ENCODE measurements at regions not wholly inside any gene's neighbourhood (a gene's known extent, or its start where the extent isn't known, plus 50 kb on each side); places are given as distances from the start of the nearest gene placed in this dataset.

DNA sequence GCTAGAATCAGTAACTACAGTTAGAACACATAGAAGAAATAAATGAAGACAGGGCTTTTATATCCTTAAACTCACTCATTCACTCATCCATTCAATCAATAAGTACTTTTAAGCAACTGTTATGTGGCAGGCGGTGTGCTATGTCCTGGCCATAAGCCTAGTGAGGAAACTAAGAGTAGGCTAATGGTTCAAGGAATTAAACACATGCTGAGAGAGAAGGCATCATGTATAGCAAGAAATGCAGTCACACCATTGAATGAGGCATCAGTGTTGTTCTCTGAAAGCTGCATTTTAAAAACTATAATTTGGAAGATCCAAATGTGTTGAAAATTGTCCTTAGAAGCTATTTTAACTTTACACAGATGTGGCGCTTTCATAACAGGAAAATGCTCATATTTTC, 86.5 kb upstream of the DTNA start:
- DNase-seq (ENCODE audit: low read depth, low spot score), result no peak
- TF ChIP-seq, protein P1, sequence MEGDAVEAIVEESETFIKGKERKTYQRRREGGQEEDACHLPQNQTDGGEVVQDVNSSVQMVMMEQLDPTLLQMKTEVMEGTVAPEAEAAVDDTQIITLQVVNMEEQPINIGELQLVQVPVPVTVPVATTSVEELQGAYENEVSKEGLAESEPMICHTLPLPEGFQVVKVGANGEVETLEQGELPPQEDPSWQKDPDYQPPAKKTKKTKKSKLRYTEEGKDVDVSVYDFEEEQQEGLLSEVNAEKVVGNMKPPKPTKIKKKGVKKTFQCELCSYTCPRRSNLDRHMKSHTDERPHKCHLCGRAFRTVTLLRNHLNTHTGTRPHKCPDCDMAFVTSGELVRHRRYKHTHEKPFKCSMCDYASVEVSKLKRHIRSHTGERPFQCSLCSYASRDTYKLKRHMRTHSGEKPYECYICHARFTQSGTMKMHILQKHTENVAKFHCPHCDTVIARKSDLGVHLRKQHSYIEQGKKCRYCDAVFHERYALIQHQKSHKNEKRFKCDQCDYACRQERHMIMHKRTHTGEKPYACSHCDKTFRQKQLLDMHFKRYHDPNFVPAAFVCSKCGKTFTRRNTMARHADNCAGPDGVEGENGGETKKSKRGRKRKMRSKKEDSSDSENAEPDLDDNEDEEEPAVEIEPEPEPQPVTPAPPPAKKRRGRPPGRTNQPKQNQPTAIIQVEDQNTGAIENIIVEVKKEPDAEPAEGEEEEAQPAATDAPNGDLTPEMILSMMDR (IDR thresholded peaks at IDR 0.05; ENCODE audit: low read depth, low read length), result no peak
- POLR2A ChIA-PET, result no interaction called here
- H3K27ac ChIP-seq (ENCODE audit: low read depth, low read length), result no peak overlapping the region
- CTCF ChIA-PET, result interaction anchor here (1.4 kb wide), 1 partner anchor 38 kb away, joined by 5 read pairs; no protein-coding TSS in a partner anchor
- H3K27me3 ChIP-seq (ENCODE audit: control insufficient read depth, insufficient read depth, low read length), result no peaks in the 10 kb centered on the region
- no peaks in the 10 kb centered on the region for H3K9me3 ChIP-seq (ENCODE audit: control insufficient read depth, insufficient read depth, low read length)
- H3K4me3 ChIP-seq (ENCODE audit: low read depth, low read length), result no peak overlapping the region

GRCh38 chr18:34624551-34624950, 85.5 kb upstream of the DTNA start:
- no peaks in the 10 kb centered on the region for H3K9me3 ChIP-seq (ENCODE audit: control insufficient read depth, insufficient read depth, low read length)
- CTCF ChIA-PET, result no interaction called here
- no peak for DNase-seq (ENCODE audit: low read depth, low spot score)
- POLR2A ChIA-PET, result no interaction called here
- H3K27ac ChIP-seq (ENCODE audit: low read depth, low read length), result no peak overlapping the region
- H3K27me3 ChIP-seq (ENCODE audit: control insufficient read depth, insufficient read depth, low read length), result no peaks in the 10 kb centered on the region
- TF ChIP-seq, protein P1 (IDR thresholded peaks at IDR 0.05; ENCODE audit: low read depth, low read length), result no peak
- no peak overlapping the region for H3K4me3 ChIP-seq (ENCODE audit: low read depth, low read length)

DNA sequence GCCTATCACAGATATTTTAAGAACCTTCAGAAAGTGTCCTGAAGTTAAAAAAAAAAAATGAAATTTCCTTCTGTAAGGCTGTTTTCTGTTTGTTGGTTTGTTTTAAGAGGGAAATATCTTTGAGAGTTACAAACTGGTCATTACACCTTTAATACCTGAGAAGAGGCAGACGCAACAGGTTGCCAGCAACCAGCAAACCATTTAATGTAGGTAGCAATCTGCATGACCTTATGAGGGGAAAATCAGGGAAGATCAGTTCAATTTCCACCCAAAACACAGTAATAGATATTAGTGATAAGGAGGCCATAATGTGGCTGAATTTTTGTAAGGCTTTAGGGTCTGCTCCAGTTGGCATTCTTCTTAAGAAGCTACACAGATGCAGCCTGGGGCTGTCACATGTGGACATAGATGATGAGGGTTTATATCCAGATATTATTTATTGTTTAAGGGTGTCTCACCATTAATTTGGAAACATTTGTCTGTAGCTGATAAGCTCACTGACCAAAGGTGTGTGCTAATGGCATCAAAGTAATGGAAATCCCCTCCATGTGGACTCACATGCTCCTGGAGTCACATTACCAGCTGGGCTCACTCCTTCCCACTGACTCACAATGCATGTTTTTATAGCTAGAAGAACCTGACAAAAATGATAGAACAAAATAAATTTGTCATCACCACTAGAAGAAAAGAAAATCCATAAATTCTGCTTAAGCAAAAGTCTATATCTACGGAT, 83.5 kb upstream of the DTNA start:
- no peak overlapping the region for H3K4me3 ChIP-seq (ENCODE audit: low read depth, low read length)
- H3K27ac ChIP-seq (ENCODE audit: low read depth, low read length), result no peak overlapping the region
- CTCF ChIA-PET, result no interaction called here
- TF ChIP-seq, protein P1 (IDR thresholded peaks at IDR 0.05; ENCODE audit: low read depth, low read length), result no peak
- no peaks in the 10 kb centered on the region for H3K9me3 ChIP-seq (ENCODE audit: control insufficient read depth, insufficient read depth, low read length)
- POLR2A ChIA-PET, result no interaction called here
- no peak for DNase-seq (ENCODE audit: low read depth, low spot score)
- no peaks in the 10 kb centered on the region for H3K27me3 ChIP-seq (ENCODE audit: control insufficient read depth, insufficient read depth, low read length)

DNA sequence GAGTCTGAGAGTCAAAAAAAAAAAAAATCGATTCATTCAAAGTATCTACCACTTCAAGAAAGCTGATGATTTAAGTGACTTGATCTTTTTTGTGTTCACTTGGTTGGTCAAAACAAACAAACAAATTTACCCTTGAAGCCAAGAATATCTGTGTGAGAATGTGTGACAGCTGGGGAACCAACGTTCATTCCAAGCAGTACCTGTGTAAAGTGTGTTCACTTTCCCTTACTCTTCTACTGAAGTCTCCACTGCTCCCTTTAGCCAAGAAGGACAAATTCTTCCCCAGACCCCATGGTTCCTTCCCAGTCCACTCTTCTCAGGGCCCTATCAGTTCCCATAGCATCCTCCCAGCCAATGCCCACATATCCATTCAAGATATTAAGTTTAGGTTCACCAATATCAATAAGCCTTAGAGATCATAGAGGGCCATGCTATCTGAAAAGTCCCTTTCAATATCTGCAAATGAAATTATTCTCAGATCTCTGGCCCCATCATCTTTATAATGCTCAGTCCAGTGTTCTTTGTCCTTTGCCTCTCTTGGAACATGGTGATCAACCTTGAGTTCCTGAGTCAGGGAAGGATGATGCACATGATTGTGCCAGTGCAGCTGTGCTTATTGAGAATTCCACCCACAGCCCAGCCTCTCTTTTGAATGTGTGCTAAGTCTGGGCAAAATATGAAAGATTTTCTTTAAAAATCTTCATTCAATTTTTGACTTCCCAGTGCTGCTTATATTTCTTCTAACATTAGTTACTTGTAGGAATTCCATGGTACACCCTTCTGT, 82.8 kb upstream of the DTNA start:
- Histone ChIP-seq H3K27ac (ENCODE audit: low read depth, low read length) (no peak overlapping the region), H3K4me3 (ENCODE audit: low read depth, low read length) (no peak overlapping the region), H3K9me3 (ENCODE audit: control insufficient read depth, insufficient read depth, low read length) (no peaks in the 10 kb centered on the region), H3K27me3 (ENCODE audit: control insufficient read depth, insufficient read depth, low read length) (no peaks in the 10 kb centered on the region)
- CTCF ChIA-PET, result no interaction called here
- POLR2A ChIA-PET, result no interaction called here
- TF ChIP-seq, protein P1 (IDR thresholded peaks at IDR 0.05; ENCODE audit: low read depth, low read length), result no peak
- DNase-seq (ENCODE audit: low read depth, low spot score), result no peak
